Ovary (tissue), 7 donors: ENCODE measurements at regions not wholly inside any gene's neighbourhood (a gene's known extent, or its start where the extent isn't known, plus 50 kb on each side); places are given as distances from the start of the nearest gene placed in this dataset.

Experiments used
- DNase-seq, 5 donors: peaks; one replicate each; pipeline ENCODE4 v3.0.0-alpha.2; 2019 to 2020
- H3K27ac ChIP-seq, 2 donors: fragments of 200-600 bp; one replicate each; pipeline versions ENCODE4 v1.5.1 to v1.8.0; 2019 to 2022
- H3K27me3 ChIP-seq: fragments of 200-600 bp; one replicate; pipeline ENCODE4 v1.8.0; 2022
- H3K36me3 ChIP-seq: fragments of 200-600 bp; sonication (generic); one replicate; pipeline ENCODE4 v1.5.1; 2019
- H3K4me1 ChIP-seq: one replicate; pipeline ENCODE4 v1.8.1; 2013; ENCODE audit warnings: mild to moderate bottlenecking, moderate library complexity; ENCODE audit not compliant: insufficient read depth
- H3K4me3 ChIP-seq: fragments of 200-600 bp; sonication (generic); one replicate; pipeline ENCODE4 v1.5.1; 2017
- H3K9me3 ChIP-seq, 2 donors: fragments of 200-600 bp in 1 of 2; sonication (generic) in 1 of 2; one replicate each; pipeline versions ENCODE4 v1.5.1 to v1.8.1; 2013 to 2019; ENCODE audit warnings: mild to moderate bottlenecking in 1 of 2, moderate library complexity in 1 of 2
- EP300 ChIP-seq: sonication (generic); formaldehyde crosslinking; IDR thresholded peaks from one replicate; pipeline ENCODE4 v1.6.1; 2017; ENCODE audit warnings: antibody characterized with exemption
- POLR2A ChIP-seq: fragments of 450-650 bp; IDR thresholded peaks from one replicate; pipeline ENCODE4 v1.6.1; 2017; ENCODE audit warnings: antibody characterized with exemption, mild to moderate bottlenecking, moderate library complexity
- WGBS, 3 donors: extraction: QIAGEN DNeasy Blood & Tissue Kit in 1 of 3; methylation state at CpG; one replicate each; pipeline versions ENCODE4 v1.1.5 to v1.1.7; 2013 to 2017; 5-methylcytosine and 5-hydroxymethylcytosine counted together
- intact Hi-C, 4 donors: fragments of 100-400 bp; cut with DNase I; formaldehyde crosslinking; loops; one replicate each; pipeline versions ENCODE4 v1.11.0 to v1.15.1; 2022 to 2023
- TF ChIP-seq, protein P1 (sequence below), 3 donors: fragments of 450-650 bp in 2 of 3; fragments of 200-600 bp in 1 of 3; IDR thresholded peaks; one replicate each; pipeline versions ENCODE4 v1.5.1 to v1.8.0; 2016 to 2022; ENCODE audit warnings: antibody characterized with exemption in 3 of 3, mild to moderate bottlenecking in 1 of 3
- donor health status: DM: no; HTN: no; CAD: no; lungs with moderate emphysema.
- donor health status: DM: no; HTN: no; CAD: no.
- donor health status: Bipolar disorder and iron deficiency.
- donor health status: DM: no; HTN: no; CAD: no.
- donor health status: DM: yes; HTN: yes; CAD: no.

DNA sequence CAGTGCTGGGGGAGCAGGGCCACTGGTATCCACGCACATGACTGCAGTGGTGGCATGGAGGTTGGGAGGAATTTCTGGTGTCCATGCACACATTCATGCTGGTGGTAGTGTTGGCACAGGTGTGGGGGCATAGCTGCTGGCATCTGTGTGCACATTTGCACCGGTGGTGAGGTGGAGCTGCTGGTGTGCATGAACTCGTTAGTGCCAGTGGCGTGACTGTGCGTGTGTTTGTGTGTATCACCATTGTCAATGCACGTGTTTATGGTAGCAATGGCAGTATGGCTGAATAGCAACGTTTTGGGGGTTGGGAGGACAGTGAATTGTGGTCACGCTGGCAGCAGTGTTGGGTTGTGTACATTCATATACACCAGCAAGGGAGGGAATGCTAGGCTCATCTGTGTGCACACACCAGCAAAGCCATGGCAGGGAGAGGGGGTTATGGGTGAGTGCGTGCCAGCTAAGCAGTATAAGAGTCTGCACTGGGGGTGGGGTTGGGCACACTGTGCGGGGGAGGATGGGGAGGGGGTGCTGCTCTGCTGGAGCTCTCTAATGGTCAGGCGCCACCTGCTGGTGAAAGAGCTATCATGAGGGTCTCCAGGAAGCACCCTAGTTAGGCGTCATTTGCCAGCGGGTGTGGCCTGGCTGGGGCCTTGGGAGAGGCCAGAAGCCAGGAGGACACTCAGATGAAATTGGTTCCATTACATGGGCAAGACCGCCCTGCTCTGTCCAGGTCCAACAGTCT lies 626.1 kb upstream of the ID4 start:
- 89 to 92% (median 92%) methylated on average over 14 of the region's 14 CpGs for WGBS, 3 donors
- Histone ChIP-seq H3K27me3 (no peaks in the 10 kb centered on the region), H3K27ac (no peak overlapping the region), H3K36me3 (no peaks in the 10 kb centered on the region), H3K4me3 (no peak overlapping the region), H3K9me3 (no peaks in the 10 kb centered on the region), H3K4me1 (no peaks in the 10 kb centered on the region)
- intact Hi-C loops = no loop called here
- TF ChIP-seq POLR2A (no peak), EP300 (no peak)
- TF ChIP-seq, protein P1, sequence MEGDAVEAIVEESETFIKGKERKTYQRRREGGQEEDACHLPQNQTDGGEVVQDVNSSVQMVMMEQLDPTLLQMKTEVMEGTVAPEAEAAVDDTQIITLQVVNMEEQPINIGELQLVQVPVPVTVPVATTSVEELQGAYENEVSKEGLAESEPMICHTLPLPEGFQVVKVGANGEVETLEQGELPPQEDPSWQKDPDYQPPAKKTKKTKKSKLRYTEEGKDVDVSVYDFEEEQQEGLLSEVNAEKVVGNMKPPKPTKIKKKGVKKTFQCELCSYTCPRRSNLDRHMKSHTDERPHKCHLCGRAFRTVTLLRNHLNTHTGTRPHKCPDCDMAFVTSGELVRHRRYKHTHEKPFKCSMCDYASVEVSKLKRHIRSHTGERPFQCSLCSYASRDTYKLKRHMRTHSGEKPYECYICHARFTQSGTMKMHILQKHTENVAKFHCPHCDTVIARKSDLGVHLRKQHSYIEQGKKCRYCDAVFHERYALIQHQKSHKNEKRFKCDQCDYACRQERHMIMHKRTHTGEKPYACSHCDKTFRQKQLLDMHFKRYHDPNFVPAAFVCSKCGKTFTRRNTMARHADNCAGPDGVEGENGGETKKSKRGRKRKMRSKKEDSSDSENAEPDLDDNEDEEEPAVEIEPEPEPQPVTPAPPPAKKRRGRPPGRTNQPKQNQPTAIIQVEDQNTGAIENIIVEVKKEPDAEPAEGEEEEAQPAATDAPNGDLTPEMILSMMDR (IDR thresholded peaks at IDR 0.05) = no peak
- peak in 1 of 5 donors; percentile 28 for DNase-seq

DNA sequence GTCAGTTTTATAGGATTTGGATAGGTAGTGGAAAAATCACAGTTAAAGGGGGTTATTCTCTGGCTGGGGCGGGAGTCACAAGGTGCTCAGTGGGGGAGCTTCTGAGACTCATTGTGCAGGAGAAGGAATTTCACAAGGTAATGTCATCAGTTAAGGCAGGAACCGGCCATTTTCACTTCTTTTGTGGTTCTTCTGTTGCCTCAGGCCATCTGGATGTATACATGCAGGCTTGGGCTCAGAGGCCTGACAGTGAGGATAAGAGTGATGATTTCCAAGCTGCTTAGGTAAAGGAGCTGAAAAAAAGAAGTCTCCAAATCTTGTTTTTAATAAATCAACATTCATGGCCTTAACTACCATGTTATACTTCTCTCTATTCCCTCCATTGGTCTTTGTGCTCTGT lies 622.9 kb upstream of the ID4 start:
- no peak overlapping the region for H3K27ac ChIP-seq
- no peak for TF ChIP-seq EP300
- TF ChIP-seq, protein P1 (IDR thresholded peaks at IDR 0.05) = no peak
- TF ChIP-seq POLR2A = no peak
- H3K36me3 ChIP-seq = no peaks in the 10 kb centered on the region
- H3K9me3 ChIP-seq = no peaks in the 10 kb centered on the region
- no peaks in the 10 kb centered on the region for H3K27me3 ChIP-seq
- DNase-seq = no peak
- H3K4me1 ChIP-seq = no peaks in the 10 kb centered on the region
- no peak overlapping the region for H3K4me3 ChIP-seq
- 90 to 95% (median 92%) methylated on average over 2 of the region's 2 CpGs for WGBS, 3 donors
- intact Hi-C loops = no loop called here

DNA sequence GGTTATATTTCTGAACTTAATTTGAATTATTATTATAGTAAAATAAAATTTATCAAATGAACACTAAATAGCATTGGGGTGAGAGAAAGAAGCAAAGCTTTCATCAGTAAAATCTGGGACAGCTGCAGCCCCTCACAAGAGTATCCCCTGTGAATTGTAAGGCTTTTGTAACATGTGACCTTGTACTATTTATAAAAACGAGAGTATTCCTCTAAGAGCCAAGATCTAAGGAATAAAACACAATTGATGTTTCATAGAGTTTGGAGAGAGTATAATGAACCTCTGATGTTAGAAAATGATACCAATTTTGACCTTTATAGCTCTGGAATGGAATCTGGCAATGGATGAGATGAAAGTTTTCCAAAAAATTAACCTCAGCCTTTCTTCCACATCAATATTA lies 617.2 kb upstream of the ID4 start:
- TF ChIP-seq, protein P1 (IDR thresholded peaks at IDR 0.05) = no peak
- no peak for TF ChIP-seq POLR2A
- TF ChIP-seq EP300 = no peak
- DNase-seq = no peak
- no peaks in the 10 kb centered on the region for H3K27me3 ChIP-seq
- H3K4me3 ChIP-seq = no peak overlapping the region
- no peaks in the 10 kb centered on the region for H3K9me3 ChIP-seq
- no peaks in the 10 kb centered on the region for H3K36me3 ChIP-seq
- intact Hi-C loops = no loop called here
- 0 to 6% (median 1%) methylated on average over 1 of the region's 1 CpG for WGBS, 3 donors
- no peaks in the 10 kb centered on the region for H3K4me1 ChIP-seq
- no peak overlapping the region for H3K27ac ChIP-seq

DNA sequence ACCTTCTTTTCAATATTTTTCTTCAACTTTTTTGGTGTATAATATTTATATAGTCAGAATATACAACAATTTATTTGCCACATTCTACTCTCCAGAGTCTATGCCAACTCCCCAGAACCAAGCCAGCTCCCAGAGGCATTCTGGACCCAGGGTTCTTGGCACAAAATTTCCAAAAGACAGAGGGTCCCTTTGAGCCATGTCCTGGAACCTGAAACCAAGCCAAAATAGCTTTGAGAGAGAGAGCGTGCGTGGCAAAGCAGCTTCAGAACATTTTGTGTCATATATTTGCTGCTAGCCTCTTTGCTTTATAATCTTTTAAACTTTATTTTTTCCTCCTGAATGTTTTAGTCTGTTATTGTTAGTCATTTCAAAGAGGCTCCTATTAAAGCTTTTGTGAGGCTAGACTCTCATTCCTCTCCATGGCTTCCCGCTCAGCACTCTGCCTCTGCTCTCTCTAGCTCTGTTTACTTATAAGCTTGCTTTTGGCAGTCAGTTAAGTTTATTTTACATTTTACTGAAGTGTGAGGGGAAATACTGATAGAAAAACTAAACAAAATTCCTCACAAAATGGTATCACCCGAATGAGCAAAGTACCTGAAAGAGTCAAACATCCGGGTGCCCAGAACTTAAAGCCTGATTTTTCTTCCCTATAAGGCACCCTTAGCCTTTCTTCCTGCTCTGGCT lies 605.1 kb upstream of the ID4 start:
- intact Hi-C loops = no loop called here
- Histone ChIP-seq H3K4me3 (no peak overlapping the region), H3K9me3 (no peaks in the 10 kb centered on the region), H3K27me3 (peaks cover under 1% of the 10 kb centered on the region), H3K36me3 (no peaks in the 10 kb centered on the region), H3K27ac (no peak overlapping the region), H3K4me1 (no peaks in the 10 kb centered on the region)
- WGBS, 3 donors = 48 to 63% (median 55%) methylated on average over 5 of the region's 5 CpGs
- DNase-seq = no peak
- TF ChIP-seq EP300 (no peak), POLR2A (no peak)
- TF ChIP-seq, protein P1 (IDR thresholded peaks at IDR 0.05) = no peak
